ENCODE measurements at regions not wholly inside any gene's neighbourhood (a gene's known extent, or its start where the extent isn't known, plus 50 kb on each side); places are given as distances from the start of the nearest gene placed in this dataset.

DNA sequence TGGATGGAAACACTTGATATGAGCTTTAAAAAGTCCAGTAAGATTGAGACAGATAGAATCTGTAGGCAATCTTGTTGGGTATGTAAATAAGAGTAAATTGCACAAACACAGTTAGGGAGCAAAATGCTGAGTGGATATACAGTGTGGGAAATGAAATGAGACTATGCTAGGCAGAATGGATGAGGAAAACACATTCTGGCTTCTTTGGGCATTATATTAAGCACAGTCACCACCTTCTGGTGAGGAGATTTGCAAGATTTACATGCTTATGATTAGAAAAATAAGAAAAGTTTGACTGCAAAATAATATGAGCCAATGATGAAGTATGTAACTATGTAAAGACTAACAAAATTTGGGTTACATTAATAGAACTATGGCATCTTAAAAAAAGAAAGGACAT is 2165.0 kb upstream of the CELF4 start:
- no peak for DNase-seq (ENCODE audit: low read depth in 1 of 2, low spot score in 1 of 2)

DNA sequence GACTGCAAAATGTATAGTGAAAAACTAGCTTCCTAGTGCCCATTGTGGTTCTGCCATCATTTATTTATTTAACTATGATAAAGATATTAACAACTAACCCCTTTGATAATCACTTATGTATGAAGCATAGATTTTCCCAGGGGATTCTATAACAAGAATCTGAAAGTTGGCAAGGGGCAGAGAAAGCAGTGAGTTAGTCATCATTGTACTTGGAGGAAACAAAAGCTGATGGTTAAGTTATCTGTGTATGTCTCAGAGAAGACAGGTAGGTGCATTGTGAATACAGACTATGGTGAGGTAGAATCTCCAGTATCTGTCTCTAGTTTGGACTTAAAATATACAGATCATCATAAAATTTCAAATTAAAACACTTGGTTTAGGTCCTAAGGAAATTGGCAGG is 2159.1 kb upstream of the CELF4 start:
- no peak for DNase-seq (ENCODE audit: low read depth in 1 of 2, low spot score in 1 of 2)

DNA sequence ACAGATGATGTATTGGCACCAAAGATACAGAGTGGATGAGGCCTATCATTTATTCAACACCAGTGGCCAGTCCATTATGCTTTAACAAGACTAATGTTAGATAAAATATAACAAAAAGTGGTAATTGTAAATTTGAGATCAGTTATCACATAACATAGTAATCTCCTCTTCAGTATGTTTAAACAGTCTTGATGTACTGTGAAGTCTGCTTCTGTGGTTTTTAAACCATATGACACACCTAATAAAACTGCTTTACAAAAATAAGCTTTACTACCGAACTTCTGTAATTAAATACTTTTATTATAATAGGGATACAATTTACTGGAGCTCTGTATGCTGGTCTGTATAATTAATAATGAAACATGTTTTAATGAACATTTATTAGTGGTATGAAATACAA is 2156.1 kb upstream of the CELF4 start:
- DNase-seq (ENCODE audit: low read depth in 1 of 2, low spot score in 1 of 2): no peak

DNA sequence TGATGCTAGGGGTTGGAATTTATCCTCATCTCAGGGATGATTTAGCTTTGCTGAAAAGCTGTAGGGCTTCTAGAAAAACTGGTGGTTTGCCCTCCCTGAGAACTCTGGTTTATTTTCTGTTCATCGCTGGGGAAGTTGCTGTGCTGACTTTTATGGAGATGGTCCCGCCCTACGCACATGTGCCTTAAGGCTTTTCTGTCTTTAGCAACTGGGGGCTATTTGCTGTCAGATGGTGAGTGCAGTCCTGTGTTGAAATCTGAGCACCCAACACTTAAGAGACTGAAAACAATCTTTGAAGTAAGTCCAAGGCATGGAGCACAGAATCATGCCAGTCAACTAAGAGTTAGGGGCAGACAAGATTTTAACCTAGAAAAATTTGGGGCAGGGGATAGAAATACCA is 2148.4 kb upstream of the CELF4 start:
- DNase-seq (ENCODE audit: low read depth in 1 of 2, low spot score in 1 of 2): no peak

DNA sequence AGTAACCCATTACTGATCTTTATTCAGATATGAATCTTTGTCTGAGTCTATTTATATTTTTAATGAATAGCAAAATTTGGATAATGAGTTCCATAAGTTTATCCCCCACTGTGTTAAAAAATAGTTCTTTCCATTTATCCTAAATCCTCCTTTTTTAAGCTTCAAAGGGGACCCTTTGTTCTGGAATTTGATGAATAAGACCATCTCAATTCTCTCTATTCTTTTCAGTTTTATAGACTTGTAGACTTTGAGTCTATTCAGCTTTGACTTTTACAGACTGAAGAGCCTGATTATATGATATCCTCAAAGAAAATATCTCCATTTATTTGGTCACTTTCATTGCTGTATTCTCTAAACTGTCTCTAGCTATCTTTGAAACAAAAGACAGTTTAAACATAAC is 2146.1 kb upstream of the CELF4 start:
- DNase-seq (ENCODE audit: low read depth in 1 of 2, low spot score in 1 of 2): no peak

DNA sequence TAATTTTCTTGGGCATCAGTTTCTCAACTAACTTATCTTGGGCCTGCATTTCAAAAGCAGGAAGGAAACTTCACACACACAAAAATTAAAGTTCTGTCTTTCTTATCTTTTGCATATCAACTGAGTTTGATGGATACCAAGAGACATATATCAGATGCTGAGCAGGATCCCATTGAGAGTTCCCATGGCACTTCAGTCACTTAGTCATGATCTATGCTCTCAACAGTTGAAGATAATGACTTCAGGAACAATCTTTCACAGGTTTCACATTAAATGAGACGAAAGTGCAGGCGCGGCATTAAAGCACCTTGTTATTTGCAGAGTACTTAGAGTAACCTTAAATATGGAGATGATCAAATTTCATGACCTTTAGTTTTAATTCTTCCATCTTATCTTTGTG is 2139.8 kb upstream of the CELF4 start:
- no peak for DNase-seq (ENCODE audit: low read depth in 1 of 2, low spot score in 1 of 2)

- DNase-seq (ENCODE audit: low read depth in 1 of 2, low spot score in 1 of 2): no peak
Observed at GRCh38 chr18:39702888-39703287, 2137.3 kb upstream of the CELF4 start.

GRCh38 chr18:39701839-39702238 is 2136.2 kb upstream of the CELF4 start:
- DNase-seq (ENCODE audit: low read depth in 1 of 2, low spot score in 1 of 2): no peak

- DNase-seq (ENCODE audit: low read depth in 1 of 2, low spot score in 1 of 2): no peak
Observed at GRCh38 chr18:39701055-39701783, 2135.6 kb upstream of the CELF4 start.

DNA sequence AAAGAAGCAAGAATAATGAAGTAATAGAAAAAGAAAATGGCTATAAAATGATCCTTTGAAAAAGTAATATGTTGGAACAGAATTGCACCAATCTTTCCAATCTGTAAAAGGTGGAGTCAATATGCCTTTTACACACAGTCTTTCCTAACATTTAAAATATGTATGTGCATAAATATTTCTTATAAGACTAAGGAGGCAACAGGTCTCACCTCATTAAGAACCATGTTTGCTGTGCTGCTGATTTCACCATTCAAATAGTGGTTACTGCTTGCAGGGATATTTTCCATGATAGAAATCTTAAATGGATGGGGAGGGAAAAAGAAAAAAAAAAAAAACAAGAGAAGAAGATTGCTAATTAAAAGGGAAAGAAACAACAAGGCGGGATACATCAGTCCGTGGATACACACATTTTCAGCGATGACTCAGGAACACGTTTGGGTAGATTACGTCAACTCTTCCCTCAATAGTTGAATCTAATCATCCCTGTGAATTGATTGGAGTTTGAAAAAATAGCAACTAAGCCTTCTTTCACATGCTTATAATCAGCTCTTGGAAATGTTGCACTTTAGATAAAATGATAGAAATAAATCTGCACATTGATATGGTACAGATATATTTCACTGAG is 2133.9 kb upstream of the CELF4 start:
- DNase-seq (ENCODE audit: low read depth in 1 of 2, low spot score in 1 of 2): no peak

GRCh38 chr18:39698436-39698835 is 2132.8 kb upstream of the CELF4 start:
- DNase-seq (ENCODE audit: low read depth in 1 of 2, low spot score in 1 of 2): no peak

GRCh38 chr18:39693359-39693758 is 2127.8 kb upstream of the CELF4 start:
- DNase-seq (ENCODE audit: low read depth in 1 of 2, low spot score in 1 of 2): no peak

DNA sequence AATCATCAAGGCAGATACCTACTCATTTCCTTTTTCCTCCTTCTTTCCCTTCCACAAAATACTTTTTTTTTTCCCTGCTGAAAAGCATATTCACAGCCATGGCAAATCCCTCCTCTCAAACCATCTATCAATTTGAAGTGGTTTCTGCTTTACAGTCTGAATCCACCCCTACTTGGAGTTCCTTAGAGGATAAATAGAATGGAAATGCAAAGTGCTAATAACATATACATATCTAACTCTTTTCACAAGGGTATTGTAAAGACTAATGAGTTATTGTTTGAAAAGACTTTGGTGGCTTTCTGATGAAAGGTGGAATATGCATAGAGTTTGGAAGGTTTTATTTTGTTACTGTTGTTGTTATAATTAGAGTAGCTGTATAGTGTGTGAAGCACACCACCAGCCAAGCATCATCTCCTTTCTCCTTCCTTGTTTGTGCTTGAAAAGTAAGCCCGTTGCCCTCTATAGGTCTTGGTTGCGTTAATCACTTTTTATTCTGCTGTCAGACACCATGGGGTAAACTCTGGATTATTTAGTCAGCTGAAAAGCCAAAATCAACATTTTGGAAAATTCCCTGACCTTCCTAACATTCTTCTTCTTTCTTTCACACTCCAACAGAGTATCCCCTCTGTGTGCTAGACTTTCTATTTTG is 2126.9 kb upstream of the CELF4 start:
- DNase-seq (ENCODE audit: low read depth in 1 of 2, low spot score in 1 of 2): no peak

GRCh38 chr18:39685303-39685902 is 2119.8 kb upstream of the CELF4 start:
- no peak for DNase-seq (ENCODE audit: low read depth in 1 of 2, low spot score in 1 of 2)

DNA sequence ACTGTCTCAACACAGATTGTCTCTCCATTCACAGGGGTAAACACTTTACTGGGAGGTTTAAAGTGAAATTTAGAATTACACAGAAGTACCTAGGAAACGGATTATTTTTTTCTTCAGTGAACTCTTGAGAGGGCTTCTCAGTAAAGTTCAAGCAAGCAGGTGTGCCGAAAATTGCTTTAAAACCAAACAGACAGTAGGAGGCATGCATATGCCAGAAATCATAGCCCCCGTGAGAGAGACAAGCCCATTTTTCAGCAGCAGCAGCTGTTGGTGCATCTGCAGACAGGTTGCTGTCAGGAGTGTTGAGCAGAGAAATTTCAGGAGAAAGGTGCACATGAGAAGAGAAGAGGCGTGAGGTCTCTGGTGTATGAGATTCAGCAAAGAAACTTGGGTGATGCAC is 2115.5 kb upstream of the CELF4 start:
- DNase-seq (ENCODE audit: low read depth in 1 of 2, low spot score in 1 of 2): no peak

GRCh38 chr18:39675906-39676305 is 2110.3 kb upstream of the CELF4 start:
- DNase-seq (ENCODE audit: low read depth in 1 of 2, low spot score in 1 of 2): no peak

DNA sequence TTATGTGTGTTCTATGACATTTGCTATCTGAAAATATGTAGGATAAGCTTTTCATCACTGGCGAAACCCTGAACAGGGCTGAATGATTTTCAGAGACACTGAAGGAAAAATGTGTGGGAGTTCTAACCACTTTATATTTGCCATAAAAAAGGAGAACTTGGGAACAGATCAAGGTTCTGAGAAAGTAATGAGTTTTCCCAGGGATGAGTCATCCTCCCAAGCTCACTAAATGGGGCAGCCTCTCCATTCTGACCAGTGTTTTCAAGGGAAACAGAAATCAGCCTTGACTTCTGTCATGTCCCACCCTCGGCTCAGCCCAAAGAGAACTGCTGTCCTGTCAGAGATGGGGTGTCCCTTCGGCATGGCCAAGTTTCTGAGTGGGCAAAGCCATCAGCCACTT is 2109.8 kb upstream of the CELF4 start:
- DNase-seq (ENCODE audit: low read depth in 1 of 2, low spot score in 1 of 2): no peak

- DNase-seq (ENCODE audit: low read depth in 1 of 2, low spot score in 1 of 2): no peak
Observed at GRCh38 chr18:39672171-39672570, 2106.6 kb upstream of the CELF4 start.

DNA sequence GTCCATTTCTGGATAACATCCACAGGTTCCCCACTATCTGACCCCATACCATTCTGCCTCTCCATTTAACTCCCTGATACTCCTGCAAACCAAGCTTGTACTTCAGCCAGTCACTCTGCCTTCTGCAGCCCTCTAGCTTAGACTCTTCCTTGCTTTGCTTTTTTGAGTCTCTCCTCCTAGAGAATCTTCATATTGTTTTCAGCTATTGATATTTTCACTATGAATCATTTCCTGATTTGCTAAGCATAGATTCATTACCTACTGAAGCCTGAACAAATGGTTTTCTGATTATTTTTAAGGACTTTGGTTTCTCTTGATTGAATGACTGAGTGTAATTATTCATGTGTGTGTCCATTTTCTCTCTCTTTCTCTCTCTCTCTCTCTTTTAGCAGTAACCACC is 2102.3 kb upstream of the CELF4 start:
- DNase-seq (ENCODE audit: low read depth in 1 of 2, low spot score in 1 of 2): no peak

DNA sequence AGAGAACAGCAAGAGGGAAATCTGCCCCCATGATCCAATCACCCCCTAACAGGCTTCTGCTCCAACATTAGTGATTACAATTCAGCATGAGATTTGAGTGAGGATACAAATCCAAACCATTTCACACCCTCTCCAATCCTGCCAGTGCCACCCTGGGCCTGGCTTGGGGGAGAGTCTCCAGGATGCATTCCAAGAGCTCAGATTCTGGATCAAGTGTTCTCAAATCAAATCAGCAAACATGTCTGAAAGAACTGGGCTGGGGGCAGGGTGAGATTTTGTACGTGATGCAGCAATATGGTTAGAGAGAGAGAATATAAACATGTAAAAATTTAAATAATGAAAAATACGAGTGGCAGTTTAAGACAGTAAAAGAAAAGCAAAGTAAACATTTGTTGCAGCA is 2100.9 kb upstream of the CELF4 start:
- no peak for DNase-seq (ENCODE audit: low read depth in 1 of 2, low spot score in 1 of 2)

DNA sequence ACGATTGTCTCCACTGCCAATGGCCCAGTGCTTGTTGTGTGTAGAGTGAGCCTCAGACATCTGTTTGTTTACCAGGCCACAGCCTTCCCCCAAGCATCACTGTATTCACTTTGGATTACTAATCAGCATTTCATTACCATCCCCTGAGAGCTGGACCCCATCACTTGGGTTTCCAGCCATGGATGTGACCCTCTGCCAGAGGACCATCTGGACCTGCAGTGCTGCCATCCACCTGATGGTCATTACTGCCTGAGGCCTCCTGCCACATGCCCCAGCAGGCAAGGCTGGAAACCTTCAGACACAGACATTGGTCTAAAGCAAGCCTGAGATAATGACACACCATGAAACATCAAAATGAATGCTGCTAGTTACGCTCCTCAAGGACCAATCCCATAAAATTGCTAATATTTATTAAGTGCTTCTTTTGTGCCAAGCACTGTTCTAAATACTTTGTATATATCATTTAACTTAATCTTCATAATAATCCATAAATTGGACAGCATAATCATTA is 2096.3 kb upstream of the CELF4 start:
- no peak for DNase-seq (ENCODE audit: low read depth in 1 of 2, low spot score in 1 of 2)

GRCh38 chr18:39660141-39660540 is 2094.5 kb upstream of the CELF4 start:
- DNase-seq (ENCODE audit: low read depth in 1 of 2, low spot score in 1 of 2): no peak

All from stimulated activated CD4-positive, alpha-beta T cell treated with anti-CD3 and anti-CD28 coated beads, Interleukin-15, amount 100 ng/mL, for 1 hour (primary cell).